ENCODE measurements at regions not wholly inside any gene's neighbourhood (a gene's known extent, or its start where the extent isn't known, plus 50 kb on each side); places are given as distances from the start of the nearest gene placed in this dataset.

DNA sequence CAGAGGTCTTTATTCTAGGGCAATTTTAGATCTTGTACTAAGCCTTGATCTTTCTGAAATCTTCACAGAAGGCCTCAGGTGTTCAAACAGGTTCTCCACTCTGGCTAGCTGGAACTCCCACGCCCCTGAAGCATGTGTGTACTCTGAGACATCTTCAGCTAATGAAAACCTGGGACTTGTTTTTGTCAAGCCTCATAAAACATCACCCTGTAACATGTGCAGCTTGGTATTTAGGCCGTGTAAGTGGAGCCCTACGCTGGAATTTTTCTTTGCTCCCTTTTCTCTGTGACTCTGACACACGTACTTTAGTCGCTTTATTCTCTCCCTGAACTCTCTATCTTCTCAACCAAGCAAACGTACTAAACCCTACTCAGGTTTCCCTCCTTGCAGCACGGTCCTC is 701.9 kb upstream of the ZP4 start:
- no peaks in the 10 kb centered on the region for H3K36me3 Mint-ChIP-seq
- peaks cover 12% of the 10 kb centered on the region for H3K9me3 Mint-ChIP-seq
- H3K27ac Mint-ChIP-seq: no peak overlapping the region
- H3K4me3 Mint-ChIP-seq: no peak overlapping the region
- no peaks in the 10 kb centered on the region for H3K4me1 Mint-ChIP-seq
- no peak for ATAC-seq
- DNase-seq (ENCODE audit: low spot score in 2 of 2): no peak

DNA sequence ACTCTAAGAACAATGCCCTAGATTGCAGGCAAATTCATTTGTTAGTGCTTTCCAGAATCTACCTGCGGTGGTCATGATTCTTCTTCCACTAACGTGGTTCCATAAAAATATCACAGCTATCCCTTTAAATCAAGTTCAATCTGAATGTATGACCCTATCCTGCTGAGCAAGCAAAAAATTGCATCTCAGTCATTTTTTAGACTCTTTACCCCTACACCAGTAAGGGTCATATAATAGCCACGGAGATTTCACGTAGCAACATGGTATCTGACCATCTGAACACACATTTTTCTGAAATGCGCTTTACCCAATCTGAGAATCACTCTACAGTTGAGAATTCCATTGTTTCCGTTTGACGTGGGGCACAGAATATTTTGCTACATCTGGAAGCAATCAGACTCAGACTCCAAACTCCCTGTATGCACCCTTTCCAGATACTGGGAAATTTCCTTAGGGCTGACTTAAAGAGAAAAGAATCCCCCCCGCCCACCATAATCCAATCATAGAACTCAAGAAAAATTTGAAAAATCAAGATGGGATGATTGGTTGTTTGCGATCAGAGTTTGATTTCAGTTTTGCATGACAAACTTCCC is 699.2 kb upstream of the ZP4 start:
- H3K27ac Mint-ChIP-seq: no peak overlapping the region
- no peak overlapping the region for H3K4me3 Mint-ChIP-seq
- DNase-seq (ENCODE audit: low spot score in 2 of 2) (no peak), ATAC-seq (no peak)
- H3K4me1 Mint-ChIP-seq: no peaks in the 10 kb centered on the region
- no peaks in the 10 kb centered on the region for H3K36me3 Mint-ChIP-seq
- peaks cover 15% of the 10 kb centered on the region for H3K9me3 Mint-ChIP-seq

DNA sequence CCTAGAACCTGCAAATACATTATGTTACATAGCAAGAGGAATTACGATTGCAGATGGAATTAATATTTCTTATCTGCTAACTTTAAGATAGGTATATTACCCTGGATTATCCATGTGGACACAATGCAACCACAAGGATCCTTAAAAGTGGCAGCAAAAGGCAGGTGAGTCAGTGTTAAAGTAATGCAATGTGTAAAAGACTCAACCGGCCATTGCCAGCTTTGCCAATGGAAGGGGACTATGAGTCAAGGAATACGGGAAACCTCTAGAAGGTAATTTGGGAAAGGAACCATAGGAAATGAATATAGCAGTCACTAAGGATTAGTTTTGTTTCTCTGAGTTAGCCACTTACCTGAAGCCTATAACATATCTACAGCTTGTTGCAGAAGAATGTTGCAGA is 692.1 kb upstream of the ZP4 start:
- DNase-seq (ENCODE audit: low spot score in 2 of 2) (no peak), ATAC-seq (no peak)
- no peak overlapping the region for H3K27ac Mint-ChIP-seq
- H3K4me1 Mint-ChIP-seq: no peaks in the 10 kb centered on the region
- peaks cover 9% of the 10 kb centered on the region for H3K9me3 Mint-ChIP-seq
- no peaks in the 10 kb centered on the region for H3K36me3 Mint-ChIP-seq
- no peak overlapping the region for H3K4me3 Mint-ChIP-seq

DNA sequence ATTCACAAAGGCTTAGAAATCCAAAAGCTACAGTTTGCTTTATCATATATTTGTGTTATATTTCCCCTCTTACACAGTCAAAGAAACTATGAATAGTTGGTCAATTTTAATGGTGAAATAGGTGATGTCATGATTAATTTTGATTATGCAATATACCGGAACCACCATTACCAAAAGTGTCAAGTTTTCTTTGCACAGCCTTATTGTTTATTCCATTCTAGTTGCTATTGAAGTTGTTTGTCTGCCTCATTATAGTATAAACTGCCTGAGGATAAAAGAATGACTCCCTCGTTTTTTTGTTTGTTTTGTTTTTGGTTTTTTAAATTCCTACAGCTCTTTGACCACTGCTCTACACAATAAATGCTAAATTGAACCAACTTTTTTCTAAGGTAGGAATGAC is 690.6 kb upstream of the ZP4 start:
- Mint-ChIP-seq H3K36me3 (no peaks in the 10 kb centered on the region), H3K27ac (no peak overlapping the region), H3K9me3 (peaks cover 6% of the 10 kb centered on the region), H3K4me3 (no peak overlapping the region), H3K4me1 (no peaks in the 10 kb centered on the region)
- no peak for ATAC-seq
- DNase-seq (ENCODE audit: low spot score in 2 of 2): no peak

DNA sequence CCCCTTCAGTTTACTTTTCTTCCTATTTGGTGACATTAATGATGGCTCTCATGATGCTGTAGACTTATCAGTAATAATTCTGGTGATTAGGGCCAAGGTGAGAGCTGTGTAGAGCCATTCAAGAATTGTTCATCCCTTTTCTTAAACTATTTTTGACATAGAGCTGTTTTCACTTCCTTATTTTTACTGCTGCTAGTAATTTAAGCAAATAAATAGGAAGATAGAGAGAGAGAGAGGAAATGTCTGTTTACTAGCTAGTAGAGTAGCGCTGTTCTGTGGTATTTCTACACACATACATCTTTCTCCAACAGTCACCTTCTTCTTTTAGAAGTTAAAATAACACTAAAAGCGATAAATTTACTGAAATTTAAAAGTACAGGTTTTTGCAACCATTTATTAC is 678.0 kb upstream of the ZP4 start:
- DNase-seq (ENCODE audit: low spot score in 2 of 2) (no peak), ATAC-seq (no peak)
- H3K4me1 Mint-ChIP-seq: no peaks in the 10 kb centered on the region
- H3K36me3 Mint-ChIP-seq: no peaks in the 10 kb centered on the region
- H3K9me3 Mint-ChIP-seq: peaks cover 22% of the 10 kb centered on the region
- H3K27ac Mint-ChIP-seq: no peak overlapping the region
- no peak overlapping the region for H3K4me3 Mint-ChIP-seq

DNA sequence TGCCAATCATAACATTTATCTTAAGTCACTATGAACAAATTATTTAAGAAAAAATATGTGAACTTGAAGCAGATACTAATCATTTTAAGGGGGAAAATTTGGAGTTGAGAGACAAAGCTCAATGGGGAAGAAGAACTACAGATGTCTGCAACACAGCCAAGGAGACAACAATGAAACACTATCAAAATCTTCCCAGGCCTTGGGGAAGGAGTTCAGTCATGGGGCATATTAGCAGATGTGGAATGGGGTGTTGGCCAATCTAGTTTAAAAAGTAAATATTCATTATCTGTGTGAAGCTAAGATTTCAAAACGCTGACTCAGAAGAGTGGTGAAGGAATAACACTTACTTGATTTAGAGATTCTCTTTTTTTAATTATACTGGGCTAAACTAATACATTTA is 671.6 kb upstream of the ZP4 start:
- H3K9me3 Mint-ChIP-seq: peaks cover 35% of the 10 kb centered on the region
- DNase-seq (ENCODE audit: low spot score in 2 of 2) (no peak), ATAC-seq (no peak)
- H3K27ac Mint-ChIP-seq: no peak overlapping the region
- H3K4me3 Mint-ChIP-seq: no peak overlapping the region
- H3K36me3 Mint-ChIP-seq: no peaks in the 10 kb centered on the region
- no peaks in the 10 kb centered on the region for H3K4me1 Mint-ChIP-seq

DNA sequence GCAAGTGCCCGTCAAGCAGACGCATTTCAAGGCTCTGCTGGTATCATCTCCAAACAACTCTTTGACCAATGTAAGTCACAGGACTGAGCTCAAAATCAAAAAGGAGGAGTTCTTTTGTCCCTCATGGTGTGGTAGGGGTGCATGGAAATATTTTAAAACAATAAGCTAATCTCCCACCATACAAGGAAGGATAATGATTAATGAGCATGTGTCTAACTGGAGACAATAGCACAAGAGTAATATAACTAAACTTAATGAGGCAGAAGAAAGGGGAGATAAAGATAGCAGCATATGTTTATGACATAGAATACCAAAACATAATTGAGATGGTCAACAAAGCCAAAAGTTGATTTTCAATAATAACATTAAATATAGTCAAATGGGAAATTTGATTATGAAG is 668.0 kb upstream of the ZP4 start:
- Mint-ChIP-seq H3K4me3 (no peak overlapping the region), H3K27ac (no peak overlapping the region), H3K36me3 (no peaks in the 10 kb centered on the region), H3K4me1 (no peaks in the 10 kb centered on the region), H3K9me3 (peaks cover 20% of the 10 kb centered on the region)
- ATAC-seq: no peak
- no peak for DNase-seq (ENCODE audit: low spot score in 2 of 2)

DNA sequence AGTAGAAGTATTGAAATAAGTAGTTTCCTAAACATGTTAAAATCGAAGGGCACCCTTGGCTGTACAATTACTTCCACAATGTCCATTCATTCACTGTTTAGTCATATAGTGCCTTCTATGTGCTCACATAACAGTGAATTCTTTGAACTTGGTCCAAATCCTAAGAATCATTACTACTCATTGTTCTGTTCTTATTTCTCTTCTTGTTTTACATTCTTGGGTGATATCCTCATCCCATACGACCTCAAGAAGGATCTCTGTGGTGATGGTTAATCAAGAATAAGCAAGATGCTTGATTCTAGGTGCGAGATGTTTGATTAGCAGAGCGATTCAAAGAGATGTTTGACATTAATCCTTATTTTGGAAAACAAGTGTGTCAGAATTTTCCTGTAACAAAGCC is 667.4 kb upstream of the ZP4 start:
- DNase-seq (ENCODE audit: low spot score in 2 of 2): no peak
- H3K27ac Mint-ChIP-seq: no peak overlapping the region

DNA sequence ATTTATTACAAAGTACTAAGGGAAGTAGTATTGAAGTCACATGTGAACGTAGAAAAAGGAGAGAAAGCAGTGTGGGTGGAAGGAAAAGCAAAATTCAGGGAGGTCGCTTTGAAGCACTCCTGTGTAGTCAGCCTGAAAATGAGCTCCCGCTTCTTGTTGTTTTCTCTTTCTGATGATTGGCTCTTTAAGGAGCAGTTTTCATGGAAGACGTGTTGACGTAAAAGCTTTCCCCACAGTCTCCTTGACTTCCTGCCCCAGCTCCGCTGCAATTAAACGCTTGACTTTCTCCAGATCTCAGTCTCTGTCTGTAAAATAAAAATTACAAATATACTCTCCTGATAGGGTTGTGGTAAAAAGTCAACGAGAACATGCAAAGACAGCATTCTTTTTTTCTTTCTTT is 661.5 kb upstream of the ZP4 start:
- no peak for ATAC-seq
- H3K9me3 Mint-ChIP-seq: peaks cover 2% of the 10 kb centered on the region
- no peak for DNase-seq (ENCODE audit: low spot score in 2 of 2)
- H3K36me3 Mint-ChIP-seq: no peaks in the 10 kb centered on the region
- H3K4me3 Mint-ChIP-seq: no peak overlapping the region
- H3K27ac Mint-ChIP-seq: no peak overlapping the region
- no peaks in the 10 kb centered on the region for H3K4me1 Mint-ChIP-seq

More for the DNA sequence above, 667.4 kb upstream of the ZP4 start:
- ATAC-seq: no peak
- H3K4me3 Mint-ChIP-seq: no peak overlapping the region
- no peaks in the 10 kb centered on the region for H3K4me1 Mint-ChIP-seq
- peaks cover 16% of the 10 kb centered on the region for H3K9me3 Mint-ChIP-seq
- H3K36me3 Mint-ChIP-seq: no peaks in the 10 kb centered on the region

DNA sequence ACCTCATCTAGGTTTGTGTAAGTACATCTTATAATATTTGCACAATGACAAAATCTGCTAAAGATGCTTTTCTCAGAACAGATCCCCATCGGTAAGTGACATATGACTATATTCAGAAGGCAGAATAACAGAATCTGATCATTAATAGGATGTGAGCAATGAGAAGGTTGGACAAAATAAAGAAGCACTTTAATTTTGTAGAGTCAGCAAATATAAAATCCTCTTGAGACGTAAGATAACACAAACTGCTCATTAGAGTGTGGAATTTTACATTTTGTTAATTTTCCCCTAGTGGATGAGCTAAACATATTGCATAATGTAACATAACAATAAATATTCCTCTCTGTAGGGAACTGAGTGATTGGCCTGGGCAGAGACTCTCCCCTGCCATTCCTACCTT is 658.4 kb upstream of the ZP4 start:
- H3K4me1 Mint-ChIP-seq: no peaks in the 10 kb centered on the region
- no peak overlapping the region for H3K4me3 Mint-ChIP-seq
- H3K9me3 Mint-ChIP-seq: no peaks in the 10 kb centered on the region
- H3K27ac Mint-ChIP-seq: no peak overlapping the region
- no peaks in the 10 kb centered on the region for H3K36me3 Mint-ChIP-seq
- ATAC-seq (no peak), DNase-seq (ENCODE audit: low spot score in 2 of 2) (no peak)

DNA sequence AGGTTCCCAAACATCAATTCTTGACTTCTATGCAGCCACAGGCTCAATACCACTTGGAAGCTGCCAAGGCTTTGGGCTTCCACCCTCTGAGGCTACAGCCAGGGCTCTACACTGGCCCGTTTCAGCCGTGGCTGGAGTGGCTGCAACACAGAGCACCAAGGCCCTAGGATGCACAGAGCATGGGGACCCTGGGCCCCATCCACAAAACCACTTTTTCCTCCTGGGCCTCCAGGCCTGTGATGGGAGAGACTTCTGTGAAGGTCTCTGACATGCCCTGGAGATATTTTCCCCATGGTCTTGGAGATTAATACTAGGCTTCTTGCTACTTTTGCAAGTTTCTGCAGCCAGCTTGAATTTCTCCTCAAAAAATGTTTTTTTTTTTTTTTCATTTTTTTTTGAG is 655.4 kb upstream of the ZP4 start:
- Mint-ChIP-seq H3K9me3 (peaks cover 3% of the 10 kb centered on the region), H3K27ac (no peak overlapping the region), H3K4me1 (no peaks in the 10 kb centered on the region), H3K36me3 (no peaks in the 10 kb centered on the region), H3K4me3 (no peak overlapping the region)
- ATAC-seq (no peak), DNase-seq (ENCODE audit: low spot score in 2 of 2) (no peak)

DNA sequence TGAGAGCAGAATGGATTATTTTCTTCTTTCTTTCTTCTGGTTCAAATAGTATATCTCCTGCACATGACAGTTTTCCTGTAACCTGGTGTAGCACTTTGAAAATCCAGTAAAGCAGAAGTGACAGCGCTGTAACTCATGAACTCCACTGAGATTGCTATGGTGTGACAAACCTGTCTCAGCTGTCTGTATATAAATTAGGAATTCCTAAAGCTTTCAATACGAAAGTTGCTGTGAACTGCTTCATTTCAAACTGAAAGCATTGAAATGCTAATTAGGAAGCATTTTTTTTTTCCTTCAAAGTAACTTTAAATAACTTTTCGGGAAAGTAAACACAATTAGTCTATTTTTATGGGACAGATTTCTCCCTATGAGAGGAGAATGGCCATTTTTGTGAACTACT is 646.9 kb upstream of the ZP4 start:
- no peak for DNase-seq (ENCODE audit: low spot score in 2 of 2)
- no peaks in the 10 kb centered on the region for H3K4me1 Mint-ChIP-seq
- no peak overlapping the region for H3K4me3 Mint-ChIP-seq
- H3K27ac Mint-ChIP-seq: no peak overlapping the region
- peaks cover 15% of the 10 kb centered on the region for H3K9me3 Mint-ChIP-seq
- ATAC-seq: no peak
- H3K36me3 Mint-ChIP-seq: no peaks in the 10 kb centered on the region

DNA sequence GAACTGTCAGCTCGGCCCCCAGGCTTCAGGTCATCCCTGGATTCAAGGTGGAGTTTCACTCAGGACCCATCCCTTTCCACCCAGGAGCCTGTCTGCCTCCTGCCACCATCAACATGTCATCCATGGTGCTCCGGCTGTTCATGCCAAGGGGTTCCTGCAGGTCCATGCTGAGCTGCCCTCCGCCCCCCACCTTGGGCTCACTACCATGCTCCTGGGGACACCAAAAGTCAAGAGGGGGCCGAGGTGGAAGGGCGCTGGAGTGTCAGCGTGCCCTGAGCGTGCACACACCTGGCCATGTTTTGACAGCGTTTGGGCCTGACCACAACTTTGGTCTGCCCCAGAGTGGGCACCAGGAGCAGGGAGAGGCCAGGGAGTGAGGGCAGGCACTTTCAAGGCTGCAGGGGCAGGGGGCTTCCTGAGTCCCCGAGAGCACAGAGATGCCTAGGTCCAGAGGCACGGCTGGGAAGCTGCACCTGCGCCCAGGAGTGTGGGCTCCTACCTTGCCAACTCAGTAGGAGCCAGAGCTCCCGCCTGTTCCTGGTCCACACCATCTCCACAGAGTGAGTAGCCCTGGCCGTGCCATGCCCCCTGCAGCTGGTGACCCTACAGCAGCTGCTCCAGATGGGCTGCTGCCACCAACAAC is 639.6 kb upstream of the ZP4 start:
- H3K9me3 Mint-ChIP-seq: peaks cover 16% of the 10 kb centered on the region
- ATAC-seq (no peak), DNase-seq (ENCODE audit: low spot score in 2 of 2) (no peak)
- no peak overlapping the region for H3K4me3 Mint-ChIP-seq
- H3K27ac Mint-ChIP-seq: no peak overlapping the region
- H3K4me1 Mint-ChIP-seq: no peaks in the 10 kb centered on the region
- H3K36me3 Mint-ChIP-seq: no peaks in the 10 kb centered on the region

DNA sequence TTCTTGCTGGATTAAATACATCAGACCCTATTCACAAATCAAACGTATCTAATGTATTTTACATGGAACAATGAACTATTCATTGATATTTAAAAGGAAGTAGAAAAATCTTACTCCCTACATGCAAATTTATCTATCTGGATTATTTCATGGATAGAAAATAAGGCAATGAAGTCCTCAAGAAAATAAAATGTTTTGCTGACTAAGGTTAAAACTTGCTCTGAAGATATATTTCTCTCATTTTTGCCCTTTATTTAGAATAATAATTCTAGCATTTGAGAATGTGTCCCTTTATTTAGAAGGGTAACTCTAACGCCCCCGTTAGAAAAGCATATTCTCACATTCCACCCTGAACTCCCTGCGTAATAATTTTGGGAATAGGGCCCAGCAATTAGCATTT is 627.0 kb upstream of the ZP4 start:
- H3K27ac Mint-ChIP-seq: no peak overlapping the region

DNA sequence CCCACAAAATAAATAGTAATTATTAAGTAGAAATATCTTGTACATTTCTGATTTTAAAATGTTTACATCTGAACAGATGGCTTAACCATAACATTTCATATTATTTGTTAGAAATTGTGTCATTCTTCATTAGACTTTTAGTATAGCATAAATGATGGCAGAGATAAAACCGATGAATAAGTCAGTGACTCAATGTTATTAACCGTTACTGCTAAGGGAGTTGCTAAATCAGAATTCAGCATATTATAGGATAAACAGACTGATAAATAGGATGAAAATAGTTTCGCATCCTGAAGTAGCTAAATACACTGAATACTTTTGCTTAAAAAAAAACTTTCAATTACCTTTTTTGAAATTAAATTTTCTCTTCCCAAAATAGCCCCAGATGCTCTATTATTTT is 610.6 kb upstream of the ZP4 start:
- H3K27ac Mint-ChIP-seq: no peak overlapping the region
- H3K36me3 Mint-ChIP-seq: no peaks in the 10 kb centered on the region
- no peak overlapping the region for H3K4me3 Mint-ChIP-seq
- no peak for ATAC-seq
- no peak for DNase-seq (ENCODE audit: low spot score in 2 of 2)
- no peaks in the 10 kb centered on the region for H3K4me1 Mint-ChIP-seq
- peaks cover 20% of the 10 kb centered on the region for H3K9me3 Mint-ChIP-seq

More for the DNA sequence above, 627.0 kb upstream of the ZP4 start:
- DNase-seq (ENCODE audit: low spot score in 2 of 2): no peak
- ATAC-seq: no peak
- Mint-ChIP-seq H3K9me3 (peaks cover 3% of the 10 kb centered on the region), H3K36me3 (no peaks in the 10 kb centered on the region), H3K4me3 (no peak overlapping the region), H3K4me1 (no peaks in the 10 kb centered on the region)

DNA sequence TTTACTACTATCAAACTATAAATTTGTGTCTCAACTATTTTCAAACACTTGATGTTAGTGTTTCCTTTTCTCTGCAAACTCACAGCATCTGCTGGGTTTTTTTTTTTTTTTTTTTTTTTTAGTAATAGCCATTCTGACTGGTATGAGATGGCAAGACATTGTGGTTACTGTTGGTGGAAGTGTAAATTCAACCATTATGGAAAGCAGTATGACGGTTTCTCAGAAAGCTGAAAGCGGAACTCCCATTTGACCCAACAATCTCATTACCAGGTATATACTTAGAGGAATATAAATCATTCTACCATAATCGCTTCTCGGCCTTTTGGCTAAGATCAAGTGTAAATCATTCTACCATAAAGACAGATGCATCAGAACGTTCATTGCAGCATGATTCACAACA is 608.3 kb upstream of the ZP4 start:
- ATAC-seq (no peak), DNase-seq (ENCODE audit: low spot score in 2 of 2) (no peak)
- Mint-ChIP-seq H3K9me3 (peaks cover 13% of the 10 kb centered on the region), H3K36me3 (no peaks in the 10 kb centered on the region), H3K4me1 (no peaks in the 10 kb centered on the region), H3K4me3 (no peak overlapping the region), H3K27ac (no peak overlapping the region)

DNA sequence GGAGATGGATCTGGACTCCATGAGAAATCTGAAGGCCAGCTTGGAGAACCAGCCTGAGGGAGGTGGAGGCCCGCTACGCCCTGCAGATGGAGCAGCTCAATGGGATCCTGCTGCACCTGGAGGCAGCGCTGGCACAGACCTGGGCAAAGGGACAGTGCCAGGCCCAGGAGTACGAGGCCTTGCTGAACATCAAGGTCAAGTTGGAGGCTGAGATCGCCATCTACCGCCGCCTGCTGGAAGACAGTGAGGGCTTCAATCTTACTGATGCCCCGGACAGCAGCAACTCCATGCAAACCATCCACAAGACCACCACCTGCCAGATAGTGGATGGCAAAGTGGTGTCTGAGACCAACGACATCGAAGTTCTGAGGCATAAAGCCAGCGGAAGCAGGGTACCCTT is 601.5 kb upstream of the ZP4 start:
- H3K9me3 Mint-ChIP-seq: peaks cover 4% of the 10 kb centered on the region
- no peaks in the 10 kb centered on the region for H3K36me3 Mint-ChIP-seq
- ATAC-seq (no peak), DNase-seq (ENCODE audit: low spot score in 2 of 2) (no peak)
- H3K4me1 Mint-ChIP-seq: no peaks in the 10 kb centered on the region
- H3K4me3 Mint-ChIP-seq: no peak overlapping the region
- no peak overlapping the region for H3K27ac Mint-ChIP-seq

Data from stimulated activated effector memory CD8-positive, alpha-beta T cell treated with anti-CD3 and anti-CD28 coated beads, Interleukin-12 subunit alpha, Interleukin-12 subunit beta, amount 100 ng/mL, for 72 hours (primary cell).